Hypothalamus (tissue), 51 donors: ENCODE measurements at regions not wholly inside any gene's neighbourhood (a gene's known extent, or its start where the extent isn't known, plus 50 kb on each side); places are given as distances from the start of the nearest gene placed in this dataset.

Experiments
- DNase-seq, 51 donors: peaks; one replicate each; lab custom pipeline; 2025; lab: John Stamatoyannopoulos, UW

DNA sequence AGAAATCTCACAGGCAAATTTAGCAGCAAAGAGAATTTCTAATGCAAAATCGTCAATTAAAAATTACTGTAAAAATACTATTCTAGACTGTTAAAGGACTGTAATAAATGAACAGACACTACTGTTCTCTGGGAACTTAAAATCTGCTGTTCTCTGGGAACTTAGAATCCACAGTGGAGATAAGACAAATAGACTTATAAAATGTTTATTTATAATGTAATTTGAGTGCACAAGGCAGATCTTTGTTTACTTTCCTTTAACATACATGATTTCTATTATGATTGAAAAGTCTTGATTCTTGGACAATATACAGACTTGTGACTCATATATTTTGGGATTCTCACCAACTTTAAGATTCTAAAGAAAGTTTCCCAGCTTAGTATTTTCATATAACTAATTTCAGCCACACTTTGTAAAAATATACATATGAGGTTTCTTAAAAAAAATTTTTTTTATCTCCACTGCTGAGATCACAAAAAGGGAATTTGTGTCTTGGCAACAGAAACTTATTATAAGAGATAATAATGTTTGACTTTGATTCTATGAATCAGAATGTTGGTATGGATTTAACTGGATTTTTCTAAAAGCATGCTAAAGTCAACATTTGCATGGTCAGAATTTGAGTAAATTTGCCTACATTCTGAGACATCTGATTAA lies 166.3 kb upstream of the RHOBTB1 start:
- DNase-seq = no peak

DNA sequence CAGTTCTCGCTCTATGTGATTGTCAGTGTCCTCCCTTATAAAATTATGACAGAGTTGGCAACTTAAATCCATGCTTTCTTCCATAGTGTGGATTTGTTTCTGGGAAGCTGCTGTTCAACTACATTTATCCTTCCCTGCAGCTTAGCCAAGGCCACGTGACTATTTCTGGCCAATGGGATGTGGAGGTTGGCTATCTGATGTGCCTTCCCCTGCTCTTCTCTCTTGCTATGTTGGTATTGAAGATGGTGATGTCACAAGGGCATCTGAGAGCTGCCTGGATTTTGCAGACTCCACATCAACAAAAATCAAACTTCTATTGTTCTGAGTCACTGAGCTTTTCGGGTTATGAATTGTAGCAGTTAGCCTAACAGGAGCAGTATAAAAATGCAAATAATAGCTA lies 164.9 kb upstream of the RHOBTB1 start:
- DNase-seq = peak in 1 of 51 donors; percentile 1

- DNase-seq = no peak
Observed at GRCh38 chr10:61100887-61101286, 156.9 kb upstream of the RHOBTB1 start.

- no peak for DNase-seq
Observed at GRCh38 chr10:61099756-61100155, 155.8 kb upstream of the RHOBTB1 start.

GRCh38 chr10:61098966-61099365 lies 155.0 kb upstream of the RHOBTB1 start:
- no peak for DNase-seq

DNA sequence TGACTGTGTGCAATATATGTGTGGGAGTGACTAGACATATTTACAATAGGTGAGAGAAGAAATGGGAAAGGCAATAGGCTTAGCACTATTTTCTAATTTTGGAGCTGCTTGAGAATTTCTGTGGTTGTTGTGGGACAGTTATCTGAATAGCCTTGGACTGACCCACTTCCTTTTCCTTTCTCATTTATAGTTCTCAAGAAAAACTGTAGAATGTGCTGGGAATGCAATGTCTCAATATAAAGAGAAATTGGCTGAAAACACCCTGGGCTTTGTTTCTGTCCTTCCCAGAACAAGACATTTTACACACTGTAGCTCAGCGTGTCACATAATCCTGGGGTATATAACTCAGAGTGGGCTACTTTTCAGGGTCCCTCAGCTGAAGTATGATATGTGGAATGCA lies 153.0 kb upstream of the RHOBTB1 start:
- DNase-seq = peak in 1 of 51 donors; percentile 23

DNA sequence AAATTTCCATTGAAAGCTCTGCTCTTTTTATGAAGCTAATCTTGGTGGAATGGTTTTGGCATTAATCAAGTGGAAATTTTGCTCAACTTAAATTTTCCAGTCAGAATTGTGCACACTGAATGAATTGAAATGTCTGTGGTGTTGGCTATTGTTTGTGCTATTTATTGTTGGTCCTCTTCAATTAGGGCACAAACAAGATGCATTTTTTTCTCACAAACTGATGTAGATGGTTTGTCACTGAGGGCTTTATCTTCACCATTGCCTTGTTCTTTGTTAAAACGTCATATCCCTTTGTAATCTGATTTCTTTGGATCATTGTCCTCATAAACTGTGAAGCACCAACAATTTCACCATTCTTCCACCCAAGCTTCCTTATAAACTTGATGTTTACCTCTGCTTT lies 152.1 kb upstream of the RHOBTB1 start:
- peak in 2 of 51 donors; percentile 43 to 68 for DNase-seq

GRCh38 chr10:61091531-61091930 lies 147.5 kb upstream of the RHOBTB1 start:
- DNase-seq = no peak

- no peak for DNase-seq
Observed at GRCh38 chr10:61089251-61089650, 145.3 kb upstream of the RHOBTB1 start.

GRCh38 chr10:61084493-61084892 lies 140.5 kb upstream of the RHOBTB1 start:
- no peak for DNase-seq

DNA sequence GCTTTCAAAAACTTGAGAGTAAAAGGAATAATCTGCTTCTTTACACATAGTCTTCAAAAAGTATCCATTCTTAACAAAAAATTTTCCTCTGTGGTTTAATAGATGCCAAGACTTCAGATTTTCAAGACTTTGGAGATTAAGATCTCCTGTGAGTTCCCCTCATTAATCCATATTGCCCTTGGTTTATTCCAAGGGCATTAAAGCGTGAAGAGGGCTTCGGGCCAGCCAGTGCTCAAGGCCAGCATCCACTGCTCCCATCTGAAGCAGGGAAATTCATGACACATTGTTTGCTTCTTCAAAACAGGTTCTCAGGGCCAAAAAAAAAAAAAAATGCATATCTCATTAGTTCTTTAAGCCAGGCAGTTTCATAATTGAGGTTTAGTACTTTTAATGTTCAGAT lies 137.3 kb upstream of the RHOBTB1 start:
- no peak for DNase-seq

DNA sequence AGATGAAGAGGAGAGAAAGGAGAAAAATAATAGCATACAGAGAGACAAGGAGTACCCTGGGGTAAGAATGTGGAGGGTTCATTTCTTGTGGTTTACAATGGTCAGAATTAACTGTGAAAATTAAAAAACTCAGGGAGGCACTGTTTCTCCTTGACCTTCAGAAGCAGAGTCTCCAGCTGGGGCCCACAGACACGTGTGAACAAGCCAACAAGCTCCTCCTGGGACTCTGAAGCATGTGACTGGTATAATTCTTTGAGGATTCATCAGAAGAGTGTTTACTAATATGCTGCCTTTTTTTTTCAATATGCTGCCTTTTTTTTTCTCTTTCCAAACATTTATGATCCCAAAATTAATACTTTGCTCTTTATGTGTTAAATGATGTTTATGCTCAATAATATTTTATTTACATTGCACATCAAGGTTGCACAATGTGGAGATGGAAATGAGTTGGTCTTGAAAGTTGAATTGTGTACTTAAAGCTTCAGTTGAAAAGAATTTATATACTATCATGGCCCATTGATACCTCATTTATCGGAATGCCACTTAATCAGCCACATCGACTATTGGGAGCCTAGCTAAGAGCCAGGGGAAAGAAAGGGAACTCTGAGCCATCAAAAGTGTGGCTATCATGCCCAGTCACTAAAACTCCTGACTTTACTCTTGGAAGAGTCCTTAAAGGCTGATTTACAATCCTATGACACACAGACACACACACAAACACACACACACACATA lies 134.7 kb upstream of the RHOBTB1 start:
- DNase-seq = no peak

- DNase-seq = no peak
Observed at GRCh38 chr10:61076572-61077114, 132.7 kb upstream of the RHOBTB1 start.

DNA sequence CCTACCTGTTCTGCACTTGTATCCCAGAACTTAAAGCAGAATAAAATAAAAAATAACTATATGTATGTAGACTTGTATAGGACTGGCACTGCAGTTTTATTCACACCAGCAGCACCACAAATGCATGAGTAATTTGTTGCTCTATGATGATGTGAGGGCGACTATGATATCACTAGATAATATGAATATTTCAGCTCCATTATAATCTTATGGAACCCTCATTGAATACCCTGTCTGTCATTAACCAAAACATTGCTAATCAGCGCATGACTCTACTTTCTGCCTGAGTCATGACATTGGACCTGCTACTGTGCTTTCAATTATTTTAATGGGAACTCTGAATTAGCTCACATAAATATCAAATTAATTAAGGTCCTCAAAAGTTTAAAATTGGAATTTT lies 129.4 kb upstream of the RHOBTB1 start:
- no peak for DNase-seq

GRCh38 chr10:61071580-61071979 lies 127.6 kb upstream of the RHOBTB1 start:
- no peak for DNase-seq

- DNase-seq = no peak
Observed at GRCh38 chr10:61068471-61068870, 124.5 kb upstream of the RHOBTB1 start.

DNA sequence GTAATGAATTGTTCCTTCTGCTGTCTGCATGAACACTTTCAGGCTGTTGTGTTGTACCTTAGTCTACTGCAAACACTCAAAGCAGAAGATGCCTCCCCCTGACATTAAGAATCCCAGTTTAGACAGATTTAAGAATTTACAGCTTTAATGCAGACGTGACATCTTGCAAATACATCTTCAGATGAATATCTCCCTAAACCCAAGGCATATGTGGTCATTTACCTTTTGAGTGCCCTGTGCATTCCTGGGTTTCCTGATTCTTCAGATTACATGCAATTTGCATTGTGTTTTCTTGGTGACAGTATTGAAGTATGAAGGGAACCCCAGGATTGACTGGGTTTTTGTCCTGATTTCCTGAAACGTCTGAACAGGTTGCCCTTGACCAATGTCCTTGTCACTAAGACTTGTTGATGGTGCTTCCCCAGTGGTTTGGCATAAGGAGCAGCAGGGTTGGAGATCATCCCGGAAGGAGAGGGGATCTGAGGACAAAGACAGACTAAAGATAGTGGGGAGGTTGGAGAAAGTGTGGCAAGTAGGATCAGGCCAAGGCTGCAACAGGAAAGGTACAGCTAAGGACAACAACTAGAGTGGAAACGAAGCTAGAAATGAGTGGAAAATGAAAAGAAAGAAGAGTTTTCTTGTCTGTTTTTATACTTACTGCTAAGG lies 123.8 kb upstream of the RHOBTB1 start:
- DNase-seq = no peak

- DNase-seq = no peak
Observed at GRCh38 chr10:61066661-61067344, 122.8 kb upstream of the RHOBTB1 start.

DNA sequence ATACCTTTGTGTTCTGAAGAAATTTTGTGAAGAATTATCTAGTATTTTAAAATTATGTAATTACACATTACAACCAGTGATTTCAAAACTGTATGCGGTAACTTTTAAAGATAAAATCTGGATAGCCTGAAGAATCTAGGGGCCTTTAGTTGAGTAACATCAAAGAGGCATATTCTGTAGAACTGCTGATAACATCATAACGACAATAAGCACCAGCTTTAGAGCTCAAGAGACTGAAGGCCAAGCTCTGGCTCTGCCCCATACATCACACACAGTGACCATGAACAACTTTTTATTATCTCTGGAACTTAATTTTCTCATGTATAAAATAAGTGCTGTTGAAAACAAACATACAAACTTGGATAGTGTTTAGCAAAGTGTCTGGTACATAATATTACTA lies 121.1 kb upstream of the RHOBTB1 start:
- DNase-seq = no peak

DNA sequence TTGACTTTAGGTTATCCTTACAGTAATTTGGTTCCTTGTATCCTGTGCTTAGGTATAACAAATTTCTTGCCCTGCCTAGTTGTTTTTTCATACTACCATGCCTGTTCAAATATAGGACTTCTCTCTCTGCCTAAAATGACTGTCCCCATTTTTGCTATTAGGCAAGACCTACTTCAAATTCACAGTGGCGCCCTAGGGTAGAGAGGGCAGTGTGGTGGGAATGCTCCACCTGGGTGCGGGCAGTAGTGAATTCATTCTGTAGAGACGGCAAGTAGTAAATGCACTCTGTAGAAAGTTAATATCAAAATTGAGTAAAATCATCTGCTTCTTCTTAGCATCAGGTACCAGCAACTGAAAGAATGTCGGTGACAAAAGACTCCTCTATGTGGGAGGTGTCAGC lies 120.4 kb upstream of the RHOBTB1 start:
- no peak for DNase-seq

DNA sequence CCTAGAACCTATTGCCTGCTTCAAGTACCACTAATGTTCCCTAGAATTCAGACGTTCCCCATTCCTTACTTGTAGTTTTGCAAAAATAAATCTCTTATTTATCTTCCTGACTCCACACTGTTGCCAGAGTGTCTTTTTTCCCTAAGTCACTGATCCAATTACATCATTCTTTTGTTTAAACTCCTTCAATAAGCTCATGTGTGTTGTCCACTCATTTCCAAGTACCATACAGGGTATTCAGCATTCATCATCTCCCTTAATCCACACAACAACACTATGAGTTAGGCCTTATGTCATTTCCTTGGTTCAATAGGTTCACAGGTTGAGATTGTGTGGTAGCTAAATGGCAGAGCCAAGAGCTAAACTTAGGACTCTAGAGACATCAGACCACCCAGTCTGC lies 119.9 kb upstream of the RHOBTB1 start:
- DNase-seq = no peak
